HG03108 (cell line): ENCODE measurements at regions not wholly inside any gene's neighbourhood (a gene's known extent, or its start where the extent isn't known, plus 50 kb on each side); places are given as distances from the start of the nearest gene placed in this dataset.

Experiments
- ATAC-seq: cut with Tn5 transposase; IDR thresholded peaks from one replicate; pipeline ENCODE4 v1.9.1; 2021; ENCODE audit warnings: moderate library complexity; ENCODE audit not compliant: unreplicated experiment

DNA sequence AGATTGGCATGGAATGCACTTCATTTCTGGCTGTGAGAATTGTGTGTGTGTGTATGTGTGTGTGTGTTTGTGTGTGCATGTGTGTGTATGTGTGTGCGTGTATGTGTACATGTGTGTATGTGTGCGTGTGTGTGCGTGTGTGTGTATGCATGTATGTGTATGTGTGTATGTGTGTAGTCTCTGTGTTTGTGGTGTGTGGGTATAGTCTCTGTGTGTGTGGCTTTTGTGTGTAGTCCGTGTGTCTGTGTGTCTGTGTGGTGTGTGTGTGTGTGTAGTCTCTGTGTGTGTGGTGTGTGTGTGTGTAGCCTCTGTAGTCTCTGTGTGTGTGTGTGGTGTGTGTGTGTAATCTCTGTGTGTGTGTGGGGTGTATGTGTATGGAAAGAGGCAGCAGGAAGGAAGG lies 247.3 kb upstream of the SOX11 start:
- no peak for ATAC-seq

- ATAC-seq = no peak
Observed at GRCh38 chr2:5449867-5450266, 242.3 kb upstream of the SOX11 start.

GRCh38 chr2:5453220-5454050 lies 238.7 kb upstream of the SOX11 start:
- ATAC-seq = no peak

DNA sequence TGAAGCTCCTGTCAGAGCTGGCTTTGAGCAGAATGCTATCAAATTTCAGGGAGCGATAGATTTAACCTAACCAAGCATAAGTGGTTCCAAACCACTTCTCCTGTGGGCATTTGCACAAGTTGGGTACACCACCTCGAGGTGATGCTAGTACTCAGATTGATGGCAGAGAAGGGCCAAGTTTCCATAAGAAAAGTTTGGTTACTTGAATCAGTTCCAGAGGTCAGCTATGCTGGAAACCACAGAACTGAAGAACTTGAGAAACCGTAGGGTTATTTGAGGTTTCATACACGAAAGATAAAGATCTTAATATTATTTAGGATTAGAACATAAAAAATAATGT lies 238.2 kb upstream of the SOX11 start:
- ATAC-seq = no peak

GRCh38 chr2:5459041-5459440 lies 233.1 kb upstream of the SOX11 start:
- no peak for ATAC-seq

- no peak for ATAC-seq
Observed at GRCh38 chr2:5464657-5465056, 227.5 kb upstream of the SOX11 start.

DNA sequence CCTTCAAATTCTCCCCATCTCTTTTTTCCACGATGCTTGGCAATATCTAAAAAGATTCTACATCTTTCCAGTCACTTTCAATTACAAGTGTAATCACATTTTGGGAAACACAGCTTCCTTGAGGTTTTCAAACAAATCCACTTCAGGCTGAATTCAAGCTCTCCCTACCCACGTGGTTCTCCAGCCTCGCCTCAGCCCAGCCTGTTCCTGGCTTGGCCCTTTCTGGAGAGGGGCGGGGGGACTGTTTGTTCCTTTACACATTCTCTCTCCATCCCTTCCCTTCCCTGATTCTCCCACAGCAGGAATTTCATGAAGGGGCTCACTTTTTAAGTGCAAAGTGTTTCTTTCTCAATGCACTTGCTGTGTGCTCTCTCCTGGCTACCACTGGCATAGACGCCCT lies 226.3 kb upstream of the SOX11 start:
- ATAC-seq = no peak

GRCh38 chr2:5467178-5467905 lies 224.8 kb upstream of the SOX11 start:
- ATAC-seq = no peak

- ATAC-seq = no peak
Observed at GRCh38 chr2:5472673-5473072, 219.5 kb upstream of the SOX11 start.

- ATAC-seq = no peak
Observed at GRCh38 chr2:5473635-5474034, 218.5 kb upstream of the SOX11 start.

- no peak for ATAC-seq
Observed at GRCh38 chr2:5474716-5475115, 217.5 kb upstream of the SOX11 start.

DNA sequence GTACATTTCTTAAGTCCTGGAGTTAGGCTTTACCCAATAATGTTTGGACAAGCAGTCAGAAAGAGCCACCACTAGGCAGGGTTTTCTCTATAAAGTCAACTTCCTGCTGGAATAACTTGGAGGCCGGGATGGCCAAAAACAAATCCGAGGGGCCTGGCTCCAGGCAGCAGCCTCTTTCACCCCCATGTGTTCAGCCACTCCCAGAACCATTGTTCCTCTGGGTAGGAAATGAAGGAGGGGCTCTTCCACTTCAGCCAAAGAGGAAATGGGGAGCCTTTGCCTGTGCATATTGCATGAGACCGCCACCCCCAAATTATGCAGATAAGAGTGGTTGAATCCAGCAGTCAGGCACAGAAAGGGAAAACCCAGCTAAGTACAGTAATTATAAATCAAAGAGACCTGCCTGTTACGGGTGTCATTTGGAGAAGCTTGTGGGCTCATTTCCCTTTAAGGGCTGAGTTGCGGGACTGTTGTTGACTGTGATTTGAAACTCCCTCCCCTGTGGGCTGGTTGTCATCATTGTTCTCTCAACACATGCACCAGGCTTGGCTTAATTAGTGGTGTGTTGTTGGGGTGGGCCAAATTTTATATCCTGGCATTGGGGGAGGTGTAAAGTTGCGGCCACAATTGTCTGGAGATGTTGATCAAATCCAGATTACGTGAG lies 212.8 kb upstream of the SOX11 start:
- no peak for ATAC-seq

GRCh38 chr2:5482929-5483331 lies 209.3 kb upstream of the SOX11 start:
- no peak for ATAC-seq

GRCh38 chr2:5484868-5485267 lies 207.3 kb upstream of the SOX11 start:
- ATAC-seq = no peak

DNA sequence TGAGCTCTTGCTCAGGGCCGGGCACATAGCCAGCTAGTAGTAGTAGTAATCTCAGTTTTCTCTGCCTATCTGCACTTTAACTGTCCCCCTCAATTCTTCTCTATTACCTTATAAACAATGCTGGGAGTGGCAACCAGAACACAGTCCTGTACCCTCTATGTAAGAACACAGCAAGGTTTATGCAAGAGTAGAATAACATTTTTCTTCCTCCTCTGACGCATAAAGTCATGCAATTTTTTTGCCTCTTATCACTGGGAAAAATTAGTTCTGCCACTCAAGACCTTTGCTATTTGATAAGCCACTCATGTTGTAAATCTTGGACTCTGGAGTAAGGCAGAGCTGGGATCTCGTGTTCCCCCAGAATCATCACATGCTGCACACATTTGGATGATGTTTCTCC lies 200.7 kb upstream of the SOX11 start:
- ATAC-seq = no peak

- no peak for ATAC-seq
Observed at GRCh38 chr2:5493256-5493655, 198.9 kb upstream of the SOX11 start.

DNA sequence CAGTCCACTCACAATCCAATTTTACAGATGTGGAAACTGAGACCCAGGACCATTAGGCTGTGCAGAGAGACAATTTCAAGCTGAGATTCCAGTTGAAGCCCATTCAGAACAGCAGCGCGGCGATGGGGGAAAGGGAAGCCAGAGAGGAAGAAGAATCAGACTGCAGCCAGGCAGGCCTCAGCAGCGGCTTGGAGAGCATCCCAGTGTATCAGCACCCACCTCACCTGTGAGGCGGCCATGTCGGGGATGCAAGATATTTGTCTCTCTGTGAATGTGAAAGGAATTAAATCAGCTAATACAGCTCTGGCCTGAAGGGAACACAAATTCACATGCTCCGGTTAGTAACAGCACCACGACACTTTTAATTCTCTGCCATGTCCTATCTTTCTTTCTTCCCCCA lies 198.0 kb upstream of the SOX11 start:
- ATAC-seq = no peak

- ATAC-seq = no peak
Observed at GRCh38 chr2:5495586-5495985, 196.6 kb upstream of the SOX11 start.

GRCh38 chr2:5497874-5498273 lies 194.3 kb upstream of the SOX11 start:
- ATAC-seq = no peak

DNA sequence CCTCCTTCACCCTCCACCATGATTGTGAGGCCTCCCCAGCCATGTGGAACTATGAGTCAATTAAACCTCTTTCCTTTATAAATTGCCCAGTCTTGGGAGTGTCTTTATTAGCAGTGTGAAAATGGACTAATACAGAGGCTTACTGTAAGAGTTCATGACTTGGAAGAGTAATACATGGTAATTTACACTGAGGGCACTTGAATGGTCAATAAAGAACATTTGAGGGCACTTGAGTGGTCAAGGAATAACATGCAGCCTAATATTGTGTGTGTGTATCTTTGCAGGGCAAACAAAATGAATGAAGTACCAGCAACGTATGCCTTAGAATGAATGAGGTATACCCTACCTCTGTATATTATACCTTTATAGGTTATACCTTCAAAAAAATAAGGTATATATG lies 190.4 kb upstream of the SOX11 start:
- ATAC-seq = no peak

DNA sequence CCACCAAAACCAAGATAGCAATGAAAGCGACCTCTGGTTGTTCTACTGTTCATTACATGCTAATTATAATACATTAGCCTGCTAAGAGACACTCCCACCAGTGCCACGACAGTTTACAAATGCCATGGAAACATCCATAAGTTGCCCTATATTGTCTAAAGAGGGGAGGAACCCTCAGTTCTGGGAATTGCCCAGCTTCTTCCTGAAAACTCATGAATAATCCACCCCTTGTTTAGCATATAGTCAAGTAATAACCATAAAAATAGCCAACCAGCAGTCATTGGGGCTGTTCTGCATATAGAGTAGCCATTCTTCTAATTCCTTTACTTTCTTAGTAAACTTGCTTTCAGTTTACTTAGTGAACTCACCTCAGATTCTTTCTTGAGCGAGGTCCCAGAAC lies 189.8 kb upstream of the SOX11 start:
- ATAC-seq = no peak

- no peak for ATAC-seq
Observed at GRCh38 chr2:5504756-5505155, 187.4 kb upstream of the SOX11 start.
